ENCODE measurements at regions not wholly inside any gene's neighbourhood (a gene's known extent, or its start where the extent isn't known, plus 50 kb on each side); places are given as distances from the start of the nearest gene placed in this dataset.

- Mint-ChIP-seq H3K4me3 (ENCODE audit: unreplicated experiment) (no peak overlapping the region), H3K9me3 (ENCODE audit: low read depth) (no peaks in the 10 kb centered on the region), H3K4me1 (ENCODE audit: low read depth) (peaks cover 67% of the 10 kb centered on the region), H3K36me3 (ENCODE audit: low read depth) (no peaks in the 10 kb centered on the region), H3K27me3 (ENCODE audit: low read depth) (no peaks in the 10 kb centered on the region), H3K27ac (ENCODE audit: unreplicated experiment) (no peak overlapping the region)
- no peak for DNase-seq (ENCODE audit: low spot score)
- no peak for TF ChIP-seq CTCF (IDR thresholded peaks at IDR 0.05)
These were observed 81.9 kb upstream of the TGFBR2 start for GRCh38 chr3:30524357-30525040.

GRCh38 chr3:30526031-30526430, 80.4 kb upstream of the TGFBR2 start:
- Mint-ChIP-seq H3K4me1 (ENCODE audit: low read depth) (peaks cover 55% of the 10 kb centered on the region), H3K9me3 (ENCODE audit: low read depth) (no peaks in the 10 kb centered on the region), H3K4me3 (ENCODE audit: unreplicated experiment) (no peak overlapping the region), H3K27me3 (ENCODE audit: low read depth) (no peaks in the 10 kb centered on the region), H3K27ac (ENCODE audit: unreplicated experiment) (no peak overlapping the region), H3K36me3 (ENCODE audit: low read depth) (no peaks in the 10 kb centered on the region)
- TF ChIP-seq CTCF (IDR thresholded peaks at IDR 0.05) = no peak
- DNase-seq (ENCODE audit: low spot score) = no peak

GRCh38 chr3:30527186-30527585, 79.2 kb upstream of the TGFBR2 start:
- no peaks in the 10 kb centered on the region for H3K27me3 Mint-ChIP-seq (ENCODE audit: low read depth)
- H3K4me3 Mint-ChIP-seq (ENCODE audit: unreplicated experiment) = no peak overlapping the region
- no peak for TF ChIP-seq CTCF (IDR thresholded peaks at IDR 0.05)
- H3K4me1 Mint-ChIP-seq (ENCODE audit: low read depth) = peaks cover 48% of the 10 kb centered on the region
- no peaks in the 10 kb centered on the region for H3K36me3 Mint-ChIP-seq (ENCODE audit: low read depth)
- no peak overlapping the region for H3K27ac Mint-ChIP-seq (ENCODE audit: unreplicated experiment)
- no peaks in the 10 kb centered on the region for H3K9me3 Mint-ChIP-seq (ENCODE audit: low read depth)
- no peak for DNase-seq (ENCODE audit: low spot score)

- DNase-seq (ENCODE audit: low spot score) = no peak
- Mint-ChIP-seq H3K4me3 (ENCODE audit: unreplicated experiment) (no peak overlapping the region), H3K27me3 (ENCODE audit: low read depth) (no peaks in the 10 kb centered on the region), H3K9me3 (ENCODE audit: low read depth) (no peaks in the 10 kb centered on the region), H3K27ac (ENCODE audit: unreplicated experiment) (peak overlapping the region; percentile 10), H3K4me1 (ENCODE audit: low read depth) (peaks cover 43% of the 10 kb centered on the region), H3K36me3 (ENCODE audit: low read depth) (no peaks in the 10 kb centered on the region)
- TF ChIP-seq CTCF (IDR thresholded peaks at IDR 0.05) = no peak
These were observed 78.7 kb upstream of the TGFBR2 start for GRCh38 chr3:30527720-30528119.

GRCh38 chr3:30530084-30530483, 76.3 kb upstream of the TGFBR2 start:
- H3K27ac Mint-ChIP-seq (ENCODE audit: unreplicated experiment) = no peak overlapping the region
- no peaks in the 10 kb centered on the region for H3K36me3 Mint-ChIP-seq (ENCODE audit: low read depth)
- H3K4me3 Mint-ChIP-seq (ENCODE audit: unreplicated experiment) = no peak overlapping the region
- peaks cover 26% of the 10 kb centered on the region for H3K4me1 Mint-ChIP-seq (ENCODE audit: low read depth)
- H3K9me3 Mint-ChIP-seq (ENCODE audit: low read depth) = no peaks in the 10 kb centered on the region
- no peak for TF ChIP-seq CTCF (IDR thresholded peaks at IDR 0.05)
- DNase-seq (ENCODE audit: low spot score) = no peak
- no peaks in the 10 kb centered on the region for H3K27me3 Mint-ChIP-seq (ENCODE audit: low read depth)
